Stimulated activated naive CD4-positive, alpha-beta T cell treated with Interleukin-2 at 50 U/mL for 16 hours (primary cell): ENCODE measurements at regions not wholly inside any gene's neighbourhood (a gene's known extent, or its start where the extent isn't known, plus 50 kb on each side); places are given as distances from the start of the nearest gene placed in this dataset.
"Not testable (repeated sequence)": the region's sequence is repeated elsewhere in the genome, so short reads cannot be mapped to it uniquely, and the experiment has no call there.

Source experiments
- DNase-seq: peaks from one replicate; lab custom pipeline; 2025; lab: John Stamatoyannopoulos, UW

GRCh38 chr2:129014432-129014831 lies 695.8 kb upstream of the HS6ST1 start:
- DNase-seq: no peak

- no peak for DNase-seq
Observed at GRCh38 chr2:129015397-129016285, 697.0 kb upstream of the HS6ST1 start.

- no peak for DNase-seq
Observed at GRCh38 chr2:129016972-129017371, 698.3 kb upstream of the HS6ST1 start.

- DNase-seq: no peak
Observed at GRCh38 chr2:129024796-129025195, 706.1 kb upstream of the HS6ST1 start.

- DNase-seq: no peak
Observed at GRCh38 chr2:129035992-129036391, 717.3 kb upstream of the HS6ST1 start.

GRCh38 chr2:129043677-129044076 lies 725.0 kb upstream of the HS6ST1 start:
- DNase-seq: not testable (repeated sequence)

- not testable (repeated sequence) for DNase-seq
Observed at GRCh38 chr2:129046475-129046874, 727.8 kb upstream of the HS6ST1 start.

GRCh38 chr2:129050101-129050500 lies 731.4 kb upstream of the HS6ST1 start:
- no peak for DNase-seq

- DNase-seq: no peak
Observed at GRCh38 chr2:129055242-129055641, 736.6 kb upstream of the HS6ST1 start.

GRCh38 chr2:129055824-129056223 lies 737.2 kb upstream of the HS6ST1 start:
- no peak for DNase-seq

GRCh38 chr2:129056309-129056958 lies 737.8 kb upstream of the HS6ST1 start:
- no peak for DNase-seq

- no peak for DNase-seq
Observed at GRCh38 chr2:129056959-129057317, 738.3 kb upstream of the HS6ST1 start.

GRCh38 chr2:129058981-129059380 lies 740.3 kb upstream of the HS6ST1 start:
- DNase-seq: no peak

GRCh38 chr2:129059476-129059875 lies 740.8 kb upstream of the HS6ST1 start:
- DNase-seq: no peak

GRCh38 chr2:129061069-129061768 lies 742.6 kb upstream of the HS6ST1 start:
- no peak for DNase-seq

- DNase-seq: no peak
Observed at GRCh38 chr2:129061769-129062121, 743.1 kb upstream of the HS6ST1 start.

- no peak for DNase-seq
Observed at GRCh38 chr2:129062146-129062912, 743.7 kb upstream of the HS6ST1 start.

GRCh38 chr2:129067070-129067469 lies 748.4 kb upstream of the HS6ST1 start:
- no peak for DNase-seq

GRCh38 chr2:129067953-129068352 lies 749.3 kb upstream of the HS6ST1 start:
- no peak for DNase-seq

- DNase-seq: no peak
Observed at GRCh38 chr2:129068543-129068942, 749.9 kb upstream of the HS6ST1 start.

- DNase-seq: no peak
Observed at GRCh38 chr2:129069875-129070594, 751.4 kb upstream of the HS6ST1 start.

- DNase-seq: no peak
Observed at GRCh38 chr2:129070663-129071062, 752.0 kb upstream of the HS6ST1 start.
